ENCODE measurements at regions not wholly inside any gene's neighbourhood (a gene's known extent, or its start where the extent isn't known, plus 50 kb on each side); places are given as distances from the start of the nearest gene placed in this dataset.
"Not testable (repeated sequence)": the region's sequence is repeated elsewhere in the genome, so short reads cannot be mapped to it uniquely, and the experiment has no call there.

DNA sequence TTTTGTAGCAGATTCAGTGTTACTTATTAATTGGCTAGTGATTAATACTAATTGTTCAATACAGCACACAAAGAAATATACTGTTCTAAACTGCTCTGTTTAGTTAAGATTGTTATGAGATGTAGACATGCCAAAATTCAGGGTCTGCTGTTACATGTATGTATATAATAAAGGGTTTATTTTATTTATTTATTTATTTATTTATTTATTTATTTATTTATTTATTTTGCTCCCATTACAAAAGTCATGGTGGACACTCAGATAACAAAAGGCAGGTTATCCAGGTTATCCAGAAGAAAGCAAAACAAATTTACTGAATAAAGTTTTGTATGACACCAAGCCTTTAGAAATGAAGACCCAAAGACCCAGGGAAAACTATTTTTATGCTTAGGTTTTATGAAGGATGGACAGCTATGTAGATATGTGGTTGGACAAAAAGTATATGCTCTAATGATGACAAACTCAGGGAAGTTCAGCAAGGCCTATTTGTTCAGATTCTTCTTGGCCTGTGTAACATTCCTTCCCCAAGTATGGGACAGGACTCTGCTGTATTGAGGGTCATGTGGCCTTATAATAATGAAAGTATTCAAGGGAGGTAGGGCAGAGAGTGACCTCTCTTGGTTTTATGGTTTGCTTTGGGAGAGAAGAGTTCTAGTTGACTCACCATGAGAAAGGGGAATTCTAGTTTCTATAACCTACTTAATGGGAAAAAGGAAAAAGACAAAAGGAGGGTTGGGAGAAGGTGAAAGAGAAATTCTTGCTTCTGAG is 1056.8 kb downstream of the ROBO2 start:
- ATAC-seq (ENCODE audit: low FRiP score in 2 of 2): no peak
- H3K27ac ChIP-seq: no peak overlapping the region
- no peaks in the 10 kb centered on the region for H3K4me1 ChIP-seq
- H3K9me3 ChIP-seq: no peaks in the 10 kb centered on the region
- no peaks in the 10 kb centered on the region for H3K36me3 ChIP-seq
- DNase-seq: no peak
- H3K4me3 ChIP-seq: no peak overlapping the region
- H3K27me3 ChIP-seq: no peaks in the 10 kb centered on the region
- no peak for TF ChIP-seq POLR2AphosphoS5 (IDR thresholded peaks at IDR 0.05)
- TF ChIP-seq EP300 (IDR thresholded peaks at IDR 0.05): no peak
- TF ChIP-seq POLR2A (IDR thresholded peaks at IDR 0.05): no peak
- TF ChIP-seq, protein P1, sequence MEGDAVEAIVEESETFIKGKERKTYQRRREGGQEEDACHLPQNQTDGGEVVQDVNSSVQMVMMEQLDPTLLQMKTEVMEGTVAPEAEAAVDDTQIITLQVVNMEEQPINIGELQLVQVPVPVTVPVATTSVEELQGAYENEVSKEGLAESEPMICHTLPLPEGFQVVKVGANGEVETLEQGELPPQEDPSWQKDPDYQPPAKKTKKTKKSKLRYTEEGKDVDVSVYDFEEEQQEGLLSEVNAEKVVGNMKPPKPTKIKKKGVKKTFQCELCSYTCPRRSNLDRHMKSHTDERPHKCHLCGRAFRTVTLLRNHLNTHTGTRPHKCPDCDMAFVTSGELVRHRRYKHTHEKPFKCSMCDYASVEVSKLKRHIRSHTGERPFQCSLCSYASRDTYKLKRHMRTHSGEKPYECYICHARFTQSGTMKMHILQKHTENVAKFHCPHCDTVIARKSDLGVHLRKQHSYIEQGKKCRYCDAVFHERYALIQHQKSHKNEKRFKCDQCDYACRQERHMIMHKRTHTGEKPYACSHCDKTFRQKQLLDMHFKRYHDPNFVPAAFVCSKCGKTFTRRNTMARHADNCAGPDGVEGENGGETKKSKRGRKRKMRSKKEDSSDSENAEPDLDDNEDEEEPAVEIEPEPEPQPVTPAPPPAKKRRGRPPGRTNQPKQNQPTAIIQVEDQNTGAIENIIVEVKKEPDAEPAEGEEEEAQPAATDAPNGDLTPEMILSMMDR (IDR thresholded peaks at IDR 0.05): no peak

DNA sequence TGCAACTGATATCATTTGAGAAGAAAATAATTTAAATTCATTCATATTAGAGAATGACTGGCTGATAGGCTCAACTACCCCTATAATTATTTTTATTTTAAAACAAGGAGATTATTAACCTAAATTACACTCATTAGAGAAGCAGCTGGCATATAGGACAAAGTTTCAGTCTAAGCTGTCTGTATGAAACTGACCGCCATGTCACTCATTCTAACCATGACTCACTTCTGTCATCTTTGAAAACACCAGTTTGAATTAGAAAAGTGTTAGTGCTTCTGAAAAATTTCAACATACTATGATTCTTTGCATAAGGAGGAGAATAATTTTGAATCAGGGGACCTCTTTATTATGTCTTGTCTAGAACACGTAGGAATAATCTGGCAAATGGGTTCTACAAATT is 1058.5 kb downstream of the ROBO2 start:
- Histone ChIP-seq H3K4me3 (no peak overlapping the region), H3K27ac (no peak overlapping the region), H3K36me3 (no peaks in the 10 kb centered on the region), H3K4me1 (no peaks in the 10 kb centered on the region), H3K27me3 (no peaks in the 10 kb centered on the region), H3K9me3 (no peaks in the 10 kb centered on the region)
- no peak for ATAC-seq (ENCODE audit: low FRiP score in 2 of 2)
- TF ChIP-seq, protein P1 (IDR thresholded peaks at IDR 0.05): no peak
- TF ChIP-seq POLR2A (IDR thresholded peaks at IDR 0.05): no peak
- TF ChIP-seq POLR2AphosphoS5 (IDR thresholded peaks at IDR 0.05): no peak
- no peak for TF ChIP-seq EP300 (IDR thresholded peaks at IDR 0.05)
- WGBS, 2 donors: 91 to 93% methylated on average over 2 of the region's 2 CpGs
- DNase-seq: no peak

DNA sequence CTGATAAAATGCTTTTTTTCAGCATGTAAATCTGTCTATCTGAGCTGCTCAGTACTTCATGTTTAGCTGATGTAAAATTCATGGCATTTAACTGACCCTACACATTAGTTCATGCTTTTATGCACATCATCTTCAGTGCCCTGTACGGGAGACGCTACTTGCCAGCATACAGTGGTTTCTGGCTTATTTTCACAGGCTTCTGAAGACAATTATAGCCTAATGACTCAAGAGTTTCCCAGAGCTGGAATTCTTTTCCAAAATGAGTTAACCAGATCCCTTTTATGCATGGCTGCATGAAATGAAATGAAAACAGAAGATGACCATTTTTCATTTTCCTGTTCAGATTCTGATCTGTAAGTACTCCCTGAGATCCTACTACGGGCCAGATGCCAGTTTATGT is 1061.5 kb downstream of the ROBO2 start:
- 65 to 72% methylated on average over 3 of the region's 3 CpGs for WGBS, 2 donors
- H3K4me3 ChIP-seq: no peak overlapping the region
- H3K9me3 ChIP-seq: no peaks in the 10 kb centered on the region
- DNase-seq: no peak
- H3K27me3 ChIP-seq: no peaks in the 10 kb centered on the region
- no peaks in the 10 kb centered on the region for H3K4me1 ChIP-seq
- TF ChIP-seq EP300 (IDR thresholded peaks at IDR 0.05) (no peak), POLR2AphosphoS5 (IDR thresholded peaks at IDR 0.05) (no peak), POLR2A (IDR thresholded peaks at IDR 0.05) (no peak)
- TF ChIP-seq, protein P1 (IDR thresholded peaks at IDR 0.05): no peak
- H3K36me3 ChIP-seq: no peaks in the 10 kb centered on the region
- ATAC-seq (ENCODE audit: low FRiP score in 2 of 2): no peak
- H3K27ac ChIP-seq: no peak overlapping the region

DNA sequence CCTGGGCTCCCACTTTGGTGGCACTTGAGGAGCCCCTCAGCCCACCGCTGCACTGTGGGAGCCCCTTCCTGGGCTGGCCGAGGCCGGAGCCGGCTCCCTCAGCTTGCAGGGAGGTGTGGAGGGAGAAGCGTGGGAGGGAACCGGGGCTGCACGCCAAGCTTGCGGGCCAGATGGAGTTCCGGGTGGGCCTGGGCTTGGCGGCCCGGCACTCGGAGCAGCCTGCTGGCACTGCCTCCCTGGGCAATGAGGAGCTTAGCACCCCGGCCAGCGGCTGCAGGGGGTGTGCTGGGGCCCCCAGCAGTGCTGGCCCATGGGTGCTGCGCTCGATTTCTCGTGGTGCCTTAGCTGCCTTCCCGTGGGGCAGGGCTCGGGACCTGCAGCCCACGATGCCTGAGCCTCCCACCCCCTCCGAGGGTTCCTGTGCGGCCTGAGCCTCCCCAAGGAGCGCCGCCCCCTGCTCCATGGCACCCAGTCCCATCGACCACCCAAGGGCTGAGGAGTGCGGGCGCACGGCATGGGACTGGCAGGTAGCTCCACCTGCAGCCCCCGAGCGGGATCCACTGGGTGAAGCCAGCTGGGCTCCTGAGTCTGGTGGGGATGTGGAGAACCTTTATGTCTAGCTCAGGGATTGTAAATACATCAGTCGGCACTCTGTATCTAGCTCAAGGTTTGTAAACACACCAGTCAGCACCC is 1068.5 kb downstream of the ROBO2 start:
- H3K9me3 ChIP-seq; ATAC-seq (ENCODE audit: low FRiP score in 2 of 2); H3K27me3 ChIP-seq: not testable (repeated sequence)

DNA sequence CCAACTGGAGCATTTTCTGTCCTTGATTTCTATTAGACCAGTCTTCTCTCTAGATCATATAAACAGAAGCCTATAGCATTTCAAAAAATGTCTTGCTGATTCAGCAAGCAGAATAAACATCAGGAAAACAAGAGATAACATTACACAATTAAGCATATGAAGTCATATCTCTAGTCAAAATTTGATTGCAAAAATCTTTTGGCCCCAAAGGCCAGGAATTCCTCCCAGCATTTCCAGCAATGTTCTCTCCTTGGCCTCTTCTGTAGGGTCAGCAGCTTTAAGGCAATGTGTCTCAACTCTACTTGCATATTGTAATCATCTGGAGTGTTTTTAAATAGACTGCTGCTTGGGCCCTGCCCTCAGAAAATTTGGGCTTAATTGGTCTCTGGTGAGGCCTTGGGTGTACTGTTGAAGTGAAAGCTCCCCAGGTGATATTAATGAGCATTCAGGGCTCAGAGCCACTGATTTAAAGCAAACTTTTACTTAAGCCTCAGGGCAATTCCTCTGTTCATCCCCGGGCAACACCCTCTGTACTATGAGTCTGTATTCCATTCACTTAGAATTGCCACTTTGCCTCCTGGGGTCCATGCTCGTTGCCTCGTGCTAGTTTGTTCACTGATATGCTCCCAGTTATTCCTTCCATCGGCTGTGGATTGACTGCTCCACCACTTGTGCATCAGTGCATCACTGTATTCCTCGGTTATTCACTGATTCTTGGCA is 1072.6 kb downstream of the ROBO2 start:
- no peak overlapping the region for H3K27ac ChIP-seq
- 82 to 87% methylated on average over 5 of the region's 5 CpGs for WGBS, 2 donors

More for the DNA sequence above, 1068.5 kb downstream of the ROBO2 start:
- DNase-seq: peak in 1 of 2 donors; percentile 74
- H3K4me1 ChIP-seq, H3K27ac ChIP-seq, H3K4me3 ChIP-seq, H3K36me3 ChIP-seq: not testable (repeated sequence)
- 96 to 100% methylated on average over 1 to 27 of the region's 31 CpGs for WGBS, 2 donors

More for the DNA sequence above, 1072.6 kb downstream of the ROBO2 start:
- no peak for DNase-seq
- Histone ChIP-seq H3K27me3 (no peaks in the 10 kb centered on the region), H3K4me1 (no peaks in the 10 kb centered on the region), H3K9me3 (no peaks in the 10 kb centered on the region), H3K4me3 (no peak overlapping the region), H3K36me3 (no peaks in the 10 kb centered on the region)
- ATAC-seq (ENCODE audit: low FRiP score in 2 of 2): peak in 1 of 2 donors; percentile 58
- TF ChIP-seq EP300 (IDR thresholded peaks at IDR 0.05) (no peak), POLR2AphosphoS5 (IDR thresholded peaks at IDR 0.05) (no peak), POLR2A (IDR thresholded peaks at IDR 0.05) (no peak)
- TF ChIP-seq, protein P1 (IDR thresholded peaks at IDR 0.05): no peak

Measured in upper lobe of left lung (tissue), 6 donors.